Uterus (tissue), 2 donors: ENCODE measurements at regions not wholly inside any gene's neighbourhood (a gene's known extent, or its start where the extent isn't known, plus 50 kb on each side); places are given as distances from the start of the nearest gene placed in this dataset.

ENCODE experiments used
- CTCF ChIP-seq, 4 experiments: fragments of 200-600 bp in 2 of 4; fragments of 450-650 bp in 2 of 4; sonication (generic) in 2 of 4; IDR thresholded peaks; one replicate each; pipeline ENCODE4 v1.5.1; 2016 to 2019; ENCODE audit warnings: antibody characterized with exemption in 4 of 4, mild to moderate bottlenecking in 2 of 4, moderate library complexity in 1 of 4
- POLR2A ChIP-seq, 2 donors: fragments of 450-650 bp; IDR thresholded peaks; one replicate each; pipeline ENCODE4 v1.6.1; 2016; ENCODE audit warnings: antibody characterized with exemption in 2 of 2, mild to moderate bottlenecking in 1 of 2, moderate library complexity in 1 of 2

- TF ChIP-seq POLR2A (IDR thresholded peaks at IDR 0.05) (no peak), CTCF (IDR thresholded peaks at IDR 0.05) (no peak)
Observed at GRCh38 chr12:127416796-127417195, 850.2 kb upstream of the TMEM132C start.
